GM12891 (cell line): ENCODE measurements at regions not wholly inside any gene's neighbourhood (a gene's known extent, or its start where the extent isn't known, plus 50 kb on each side); places are given as distances from the start of the nearest gene placed in this dataset.

Experiments used
- DNase-seq: peaks from one replicate; pipeline ENCODE4 v3.0.0; 2011; ENCODE audit warnings: low spot score; ENCODE audit not compliant: insufficient read length
- FAIRE-seq: peaks from 2 replicates; lab custom pipeline; 2011; peaks lifted over from hg19 to GRCh38; lab: Jason Lieb, UNC
- PAX5 ChIP-seq: IDR thresholded peaks from 2 replicates; pipeline ENCODE4 v1.6.1; 2011; ENCODE audit warnings: low read length, moderate library complexity, mild to moderate bottlenecking; ENCODE audit not compliant: insufficient read depth, severe bottlenecking
- POLR2A ChIP-seq: IDR thresholded peaks from 2 replicates; pipeline ENCODE4 v1.6.1; 2011; ENCODE audit warnings: low read depth, low read length, control low read depth
- POLR2AphosphoS5 ChIP-seq: IDR thresholded peaks from 2 replicates; pipeline ENCODE4 v1.6.1; 2011; ENCODE audit warnings: low read depth, low read length, control low read depth
- POU2F2 ChIP-seq: IDR thresholded peaks from 2 replicates; pipeline ENCODE4 v1.6.1; 2011; ENCODE audit warnings: low read depth, mild to moderate bottlenecking, control low read depth, low read length, moderate library complexity
- SPI1 ChIP-seq: IDR thresholded peaks from 2 replicates; pipeline ENCODE4 v1.6.1; 2011; ENCODE audit warnings: low read depth, low read length, control low read depth
- TAF1 ChIP-seq: IDR thresholded peaks from 2 replicates; pipeline ENCODE4 v1.6.1; 2011; ENCODE audit warnings: low read depth, low read length, control low read depth

- DNase-seq = no peak
- TF ChIP-seq POLR2AphosphoS5 (no peak), POU2F2 (no peak), POLR2A (no peak), SPI1 (no peak), PAX5 (no peak), TAF1 (no peak)
- FAIRE-seq = no peak
These were observed 112.5 kb upstream of the IER5L start for GRCh38 chr9:129290606-129291005.

- no peak for DNase-seq
- no peak for FAIRE-seq
- TF ChIP-seq SPI1 = no peak
- TF ChIP-seq POLR2AphosphoS5 = no peak
- TF ChIP-seq PAX5 = no peak
- TF ChIP-seq TAF1 = no peak
- no peak for TF ChIP-seq POU2F2
- TF ChIP-seq POLR2A = no peak
These were observed 111.8 kb upstream of the IER5L start for GRCh38 chr9:129289883-129290282.

GRCh38 chr9:129289131-129289731, 111.2 kb upstream of the IER5L start:
- DNase-seq (no peak), FAIRE-seq (peak; percentile 20)
- TF ChIP-seq POLR2A (no peak), POU2F2 (no peak)

- FAIRE-seq (no peak), DNase-seq (no peak)
- TF ChIP-seq SPI1 (no peak), POLR2AphosphoS5 (no peak), POLR2A (no peak), PAX5 (no peak), TAF1 (no peak), POU2F2 (no peak)
These were observed 109.7 kb upstream of the IER5L start for GRCh38 chr9:129287619-129288305.

GRCh38 chr9:129285979-129286772, 108.1 kb upstream of the IER5L start:
- DNase-seq (no peak), FAIRE-seq (no peak)
- TF ChIP-seq TAF1 (no peak), PAX5 (no peak), POU2F2 (no peak), SPI1 (no peak), POLR2A (no peak), POLR2AphosphoS5 (no peak)

- DNase-seq = no peak
- no peak for FAIRE-seq
- TF ChIP-seq TAF1 (no peak), POLR2AphosphoS5 (no peak), POU2F2 (no peak), POLR2A (no peak), SPI1 (no peak), PAX5 (no peak)
These were observed 107.3 kb upstream of the IER5L start for GRCh38 chr9:129285382-129285781.

GRCh38 chr9:129284607-129285291, 106.7 kb upstream of the IER5L start:
- FAIRE-seq (peak; percentile 16), DNase-seq (no peak)
- TF ChIP-seq POLR2AphosphoS5 (no peak), POLR2A (no peak), PAX5 (no peak), TAF1 (no peak), POU2F2 (no peak), SPI1 (no peak)

GRCh38 chr9:129283705-129284606, 105.9 kb upstream of the IER5L start:
- FAIRE-seq (no peak), DNase-seq (no peak)

More at GRCh38 chr9:129283705-129284606, 105.9 kb upstream of the IER5L start:
- TF ChIP-seq POLR2A (no peak), PAX5 (no peak), POLR2AphosphoS5 (no peak), TAF1 (no peak), SPI1 (no peak), POU2F2 (no peak)
